Mucosa of rectum (tissue), 2 donors: ENCODE measurements at regions not wholly inside any gene's neighbourhood (a gene's known extent, or its start where the extent isn't known, plus 50 kb on each side); places are given as distances from the start of the nearest gene placed in this dataset.
A peak's percentile ranks its signal among the peaks of the same experiment; 100 is the strongest.

ENCODE experiments used
- H3K27ac ChIP-seq, 2 donors: one replicate each; pipeline ENCODE4 v1.7.0; 2013; ENCODE audit warnings: inconsistent platforms in 2 of 2, low read depth in 2 of 2, low read length in 2 of 2
- H3K27me3 ChIP-seq, 2 donors: one replicate each; pipeline ENCODE4 v1.7.0; 2013; ENCODE audit warnings: low read length in 2 of 2; ENCODE audit not compliant: control insufficient read depth in 2 of 2, insufficient read depth in 2 of 2
- H3K36me3 ChIP-seq, 2 donors: one replicate each; pipeline ENCODE4 v1.7.0; 2013; ENCODE audit warnings: low read length in 2 of 2; ENCODE audit not compliant: control insufficient read depth in 2 of 2, insufficient read depth in 2 of 2
- H3K4me1 ChIP-seq, 2 donors: one replicate each; pipeline ENCODE4 v1.7.0; 2013; ENCODE audit warnings: low read length in 2 of 2, mild to moderate bottlenecking in 1 of 2; ENCODE audit not compliant: control insufficient read depth in 2 of 2, insufficient read depth in 2 of 2
- H3K4me3 ChIP-seq, 2 donors: one replicate each; pipeline ENCODE4 v1.7.0; 2013; ENCODE audit warnings: low read length in 2 of 2
- H3K9ac ChIP-seq, 2 donors: one replicate each; pipeline ENCODE4 v1.7.0; 2013; ENCODE audit warnings: low read length in 2 of 2, low read depth in 1 of 2, mild to moderate bottlenecking in 1 of 2
- H3K9me3 ChIP-seq, 2 donors: one replicate each; pipeline ENCODE4 v1.7.0; 2013; ENCODE audit warnings: low read length in 2 of 2; ENCODE audit not compliant: control insufficient read depth in 2 of 2
- donor health status: healthy.
- donor health status: Normal muscosa, but diverticular disease.

- Histone ChIP-seq H3K36me3 (no peaks in the 10 kb centered on the region), H3K9ac (no peak overlapping the region), H3K9me3 (no peaks in the 10 kb centered on the region), H3K27ac (no peak overlapping the region), H3K27me3 (no peaks in the 10 kb centered on the region), H3K4me1 (no peaks in the 10 kb centered on the region), H3K4me3 (no peak overlapping the region)
Measured at GRCh38 chr16:52773026-52773425, 226.1 kb upstream of the TOX3 start.

- H3K27ac ChIP-seq = no peak overlapping the region
- H3K4me1 ChIP-seq = no peaks in the 10 kb centered on the region
- no peak overlapping the region for H3K4me3 ChIP-seq
- no peaks in the 10 kb centered on the region for H3K36me3 ChIP-seq
- H3K9me3 ChIP-seq = no peaks in the 10 kb centered on the region
- H3K27me3 ChIP-seq = no peaks in the 10 kb centered on the region
- H3K9ac ChIP-seq = no peak overlapping the region
Measured at GRCh38 chr16:52770828-52771227, 223.9 kb upstream of the TOX3 start.

GRCh38 chr16:52758473-52758855 lies 211.5 kb upstream of the TOX3 start:
- no peak overlapping the region for H3K27ac ChIP-seq
- H3K27me3 ChIP-seq = no peaks in the 10 kb centered on the region
- H3K4me3 ChIP-seq = no peak overlapping the region
- H3K9ac ChIP-seq = no peak overlapping the region
- peaks cover 0 to 11% of the 10 kb centered on the region in 2 donors for H3K4me1 ChIP-seq
- no peaks in the 10 kb centered on the region for H3K9me3 ChIP-seq
- no peaks in the 10 kb centered on the region for H3K36me3 ChIP-seq

GRCh38 chr16:52757746-52758472 lies 211.0 kb upstream of the TOX3 start:
- Histone ChIP-seq H3K4me3 (no peak overlapping the region), H3K27me3 (no peaks in the 10 kb centered on the region), H3K4me1 (peaks cover 0 to 11% of the 10 kb centered on the region in 2 donors), H3K27ac (no peak overlapping the region), H3K9ac (no peak overlapping the region), H3K36me3 (no peaks in the 10 kb centered on the region), H3K9me3 (no peaks in the 10 kb centered on the region)

GRCh38 chr16:52756812-52757517 lies 210.0 kb upstream of the TOX3 start:
- Histone ChIP-seq H3K4me3 (no peak overlapping the region), H3K36me3 (no peaks in the 10 kb centered on the region)

DNA sequence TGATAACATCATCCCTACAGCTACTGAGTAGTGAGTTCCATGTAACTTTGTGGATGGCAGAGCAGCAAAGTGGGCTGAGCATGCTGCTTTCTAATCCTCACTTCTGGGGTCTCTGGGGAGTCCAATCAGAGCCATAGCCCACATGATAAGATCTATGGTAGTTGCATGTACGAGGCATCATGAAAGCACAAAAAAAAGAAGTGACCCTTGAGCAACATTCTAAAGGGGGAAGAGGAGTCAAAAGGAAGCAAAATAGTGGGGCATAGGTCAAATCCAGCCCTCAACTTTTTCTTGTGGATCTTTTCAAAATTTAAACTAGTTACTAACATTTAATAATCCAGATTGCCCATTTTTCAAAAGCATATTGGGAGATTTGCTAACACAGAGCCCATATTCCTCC lies 208.5 kb upstream of the TOX3 start:
- Histone ChIP-seq H3K36me3 (no peaks in the 10 kb centered on the region), H3K4me1 (peaks cover 0 to 11% of the 10 kb centered on the region in 2 donors), H3K27me3 (no peaks in the 10 kb centered on the region), H3K9ac (no peak overlapping the region), H3K9me3 (no peaks in the 10 kb centered on the region), H3K27ac (no peak overlapping the region), H3K4me3 (no peak overlapping the region)

More at GRCh38 chr16:52756812-52757517, 210.0 kb upstream of the TOX3 start:
- Histone ChIP-seq H3K27me3 (no peaks in the 10 kb centered on the region), H3K9me3 (no peaks in the 10 kb centered on the region), H3K27ac (peak overlapping the region in 1 of 2 donors; percentile 34), H3K9ac (no peak overlapping the region), H3K4me1 (peaks cover 0 to 11% of the 10 kb centered on the region in 2 donors)

DNA sequence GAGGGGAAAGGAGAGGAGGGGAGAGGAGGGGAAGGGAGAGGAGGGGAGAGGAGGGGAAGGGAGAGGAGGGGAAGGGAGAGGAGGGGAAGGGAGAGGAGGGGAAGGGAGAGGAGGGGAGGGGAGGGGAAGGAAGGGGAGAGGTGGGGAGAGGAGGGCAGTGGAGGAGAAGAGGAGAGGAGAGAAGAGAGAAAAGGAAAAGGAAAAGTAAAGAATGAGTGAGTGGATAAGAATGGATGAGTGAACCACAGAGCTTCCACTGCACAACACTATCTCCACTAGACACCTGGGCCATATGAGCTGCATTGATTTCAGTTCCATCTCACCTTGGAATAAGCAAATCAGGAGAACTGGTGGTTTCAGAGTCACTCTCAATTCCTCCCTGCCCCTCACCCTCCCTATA lies 204.1 kb upstream of the TOX3 start:
- Histone ChIP-seq H3K27me3 (no peaks in the 10 kb centered on the region), H3K9me3 (no peaks in the 10 kb centered on the region), H3K4me1 (no peaks in the 10 kb centered on the region), H3K4me3 (no peak overlapping the region), H3K36me3 (no peaks in the 10 kb centered on the region), H3K27ac (no peak overlapping the region), H3K9ac (no peak overlapping the region)

GRCh38 chr16:52748741-52749140 lies 201.8 kb upstream of the TOX3 start:
- Histone ChIP-seq H3K9me3 (no peaks in the 10 kb centered on the region), H3K4me1 (no peaks in the 10 kb centered on the region), H3K27ac (no peak overlapping the region), H3K4me3 (no peak overlapping the region), H3K27me3 (no peaks in the 10 kb centered on the region), H3K9ac (no peak overlapping the region), H3K36me3 (no peaks in the 10 kb centered on the region)

DNA sequence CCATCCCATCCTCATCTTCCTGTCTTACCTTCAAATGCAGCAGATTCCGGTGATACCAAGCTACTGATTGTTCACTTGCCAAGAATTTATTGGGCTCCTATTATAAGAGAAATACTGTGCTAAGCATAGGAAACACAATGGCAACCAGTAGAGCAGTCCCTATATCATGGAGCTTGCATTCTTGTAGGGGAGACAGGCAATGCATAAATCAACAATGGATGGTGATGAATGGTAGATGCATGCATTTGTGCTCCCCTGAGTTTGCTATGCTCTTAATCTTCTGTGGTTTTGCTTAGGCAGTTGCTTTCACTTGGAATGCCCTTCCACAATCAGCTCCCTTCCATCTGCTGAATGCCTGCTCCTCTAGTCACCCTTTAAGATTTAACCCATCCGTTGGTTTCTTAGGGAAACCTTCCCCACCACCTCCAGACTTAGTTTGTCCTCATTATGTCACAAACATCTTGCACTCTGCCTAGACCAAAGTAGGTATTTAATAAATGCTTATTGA lies 200.2 kb upstream of the TOX3 start:
- no peak overlapping the region for H3K27ac ChIP-seq
- H3K4me1 ChIP-seq = no peaks in the 10 kb centered on the region
- no peak overlapping the region for H3K9ac ChIP-seq
- H3K4me3 ChIP-seq = no peak overlapping the region
- H3K27me3 ChIP-seq = no peaks in the 10 kb centered on the region
- no peaks in the 10 kb centered on the region for H3K36me3 ChIP-seq
- H3K9me3 ChIP-seq = no peaks in the 10 kb centered on the region

- Histone ChIP-seq H3K36me3 (no peaks in the 10 kb centered on the region), H3K27ac (no peak overlapping the region), H3K4me3 (no peak overlapping the region), H3K9me3 (no peaks in the 10 kb centered on the region), H3K9ac (no peak overlapping the region), H3K4me1 (no peaks in the 10 kb centered on the region), H3K27me3 (no peaks in the 10 kb centered on the region)
Measured at GRCh38 chr16:52743707-52744106, 196.8 kb upstream of the TOX3 start.
